ENCODE measurements at regions not wholly inside any gene's neighbourhood (a gene's known extent, or its start where the extent isn't known, plus 50 kb on each side); places are given as distances from the start of the nearest gene placed in this dataset.
"Not testable (repeated sequence)": the region's sequence is repeated elsewhere in the genome, so short reads cannot be mapped to it uniquely, and the experiment has no call there.

- ATAC-seq (ENCODE audit: low read depth in 2 of 2) = no peak
- no peaks in the 10 kb centered on the region for H3K27me3 Mint-ChIP-seq
- H3K9me3 Mint-ChIP-seq = peaks cover 0 to 10% (median 4%) of the 10 kb centered on the region in 7 donors
- H3K4me3 Mint-ChIP-seq = no peak overlapping the region
- H3K36me3 Mint-ChIP-seq = no peaks in the 10 kb centered on the region
- no peak for DNase-seq
- H3K4me1 Mint-ChIP-seq = no peaks in the 10 kb centered on the region
- no peak overlapping the region for H3K27ac Mint-ChIP-seq
Measured at GRCh38 chr10:57894361-57894760, 373.3 kb downstream of the IPMK start.

- no peaks in the 10 kb centered on the region for H3K27me3 Mint-ChIP-seq
- H3K4me1 Mint-ChIP-seq = no peaks in the 10 kb centered on the region
- peaks cover 0 to 10% (median 5%) of the 10 kb centered on the region in 7 donors for H3K9me3 Mint-ChIP-seq
- DNase-seq (no peak), ATAC-seq (ENCODE audit: low read depth in 2 of 2) (no peak)
- H3K36me3 Mint-ChIP-seq = no peaks in the 10 kb centered on the region
- no peak overlapping the region for H3K4me3 Mint-ChIP-seq
- H3K27ac Mint-ChIP-seq = no peak overlapping the region
Measured at GRCh38 chr10:57891201-57892006, 376.3 kb downstream of the IPMK start.

- H3K27ac Mint-ChIP-seq = no peak overlapping the region
- DNase-seq (no peak), ATAC-seq (ENCODE audit: low read depth in 2 of 2) (no peak)
- no peaks in the 10 kb centered on the region for H3K4me1 Mint-ChIP-seq
- H3K27me3 Mint-ChIP-seq = no peaks in the 10 kb centered on the region
- peaks cover 0 to 10% (median 5%) of the 10 kb centered on the region in 7 donors for H3K9me3 Mint-ChIP-seq
- H3K36me3 Mint-ChIP-seq = no peaks in the 10 kb centered on the region
- no peak overlapping the region for H3K4me3 Mint-ChIP-seq
Measured at GRCh38 chr10:57890691-57891090, 377.0 kb downstream of the IPMK start.

- not testable (repeated sequence) for H3K9me3 Mint-ChIP-seq; DNase-seq; ATAC-seq (ENCODE audit: low read depth in 2 of 2); H3K4me3 Mint-ChIP-seq; H3K4me1 Mint-ChIP-seq; H3K27ac Mint-ChIP-seq; H3K27me3 Mint-ChIP-seq; H3K36me3 Mint-ChIP-seq
Measured at GRCh38 chr10:57885618-57885968, 382.1 kb downstream of the IPMK start.

- H3K36me3 Mint-ChIP-seq = no peaks in the 10 kb centered on the region
- DNase-seq (no peak), ATAC-seq (ENCODE audit: low read depth in 2 of 2) (no peak)
- H3K4me1 Mint-ChIP-seq = no peaks in the 10 kb centered on the region
- H3K27me3 Mint-ChIP-seq = no peaks in the 10 kb centered on the region
- H3K9me3 Mint-ChIP-seq = peaks cover 0 to 8% (median 3%) of the 10 kb centered on the region in 7 donors
- no peak overlapping the region for H3K4me3 Mint-ChIP-seq
- H3K27ac Mint-ChIP-seq = no peak overlapping the region
Measured at GRCh38 chr10:57884965-57885617, 382.6 kb downstream of the IPMK start.

- Mint-ChIP-seq H3K4me1 (no peaks in the 10 kb centered on the region), H3K27me3 (no peaks in the 10 kb centered on the region), H3K27ac (no peak overlapping the region), H3K9me3 (peaks cover 0 to 8% (median 3%) of the 10 kb centered on the region in 7 donors), H3K36me3 (no peaks in the 10 kb centered on the region), H3K4me3 (no peak overlapping the region)
- ATAC-seq (ENCODE audit: low read depth in 2 of 2) (no peak), DNase-seq (no peak)
Measured at GRCh38 chr10:57884407-57884806, 383.3 kb downstream of the IPMK start.

- Mint-ChIP-seq H3K9me3 (peaks cover 0 to 3% (median 0%) of the 10 kb centered on the region in 7 donors), H3K27me3 (no peaks in the 10 kb centered on the region), H3K36me3 (no peaks in the 10 kb centered on the region), H3K4me3 (no peak overlapping the region), H3K4me1 (no peaks in the 10 kb centered on the region), H3K27ac (no peak overlapping the region)
- DNase-seq (no peak), ATAC-seq (ENCODE audit: low read depth in 2 of 2) (no peak)
Measured at GRCh38 chr10:57880446-57881227, 387.1 kb downstream of the IPMK start.

- Mint-ChIP-seq H3K36me3 (no peaks in the 10 kb centered on the region), H3K4me3 (no peak overlapping the region), H3K27ac (no peak overlapping the region), H3K27me3 (no peaks in the 10 kb centered on the region), H3K9me3 (peaks cover 0 to 3% (median 0%) of the 10 kb centered on the region in 7 donors), H3K4me1 (no peaks in the 10 kb centered on the region)
- ATAC-seq (ENCODE audit: low read depth in 2 of 2) (no peak), DNase-seq (no peak)
Measured at GRCh38 chr10:57874810-57875209, 392.9 kb downstream of the IPMK start.

- Mint-ChIP-seq H3K4me1 (no peaks in the 10 kb centered on the region), H3K4me3 (no peak overlapping the region), H3K9me3 (peaks cover 0 to 10% (median 0%) of the 10 kb centered on the region in 7 donors), H3K27ac (no peak overlapping the region), H3K27me3 (no peaks in the 10 kb centered on the region), H3K36me3 (no peaks in the 10 kb centered on the region)
- DNase-seq (no peak), ATAC-seq (ENCODE audit: low read depth in 2 of 2) (no peak)
Measured at GRCh38 chr10:57867241-57867640, 400.5 kb downstream of the IPMK start.

GRCh38 chr10:57864765-57865680 lies 402.7 kb downstream of the IPMK start:
- DNase-seq = no peak
- H3K36me3 Mint-ChIP-seq = no peaks in the 10 kb centered on the region
- H3K4me1 Mint-ChIP-seq = no peaks in the 10 kb centered on the region
- no peaks in the 10 kb centered on the region for H3K27me3 Mint-ChIP-seq
- no peak overlapping the region for H3K27ac Mint-ChIP-seq
- H3K9me3 Mint-ChIP-seq = peaks cover 0 to 9% (median 0%) of the 10 kb centered on the region in 7 donors
- ATAC-seq (ENCODE audit: low read depth in 2 of 2) = no peak
- no peak overlapping the region for H3K4me3 Mint-ChIP-seq

GRCh38 chr10:57849691-57850357 lies 417.9 kb downstream of the IPMK start:
- Mint-ChIP-seq H3K27me3 (peaks cover 0 to 3% (median 0%) of the 10 kb centered on the region in 3 donors), H3K4me1 (no peaks in the 10 kb centered on the region)

GRCh38 chr10:57846307-57847065 lies 421.2 kb downstream of the IPMK start:
- H3K27ac Mint-ChIP-seq = no peak overlapping the region
- H3K4me3 Mint-ChIP-seq = no peak overlapping the region
- ATAC-seq (ENCODE audit: low read depth in 2 of 2) (no peak), DNase-seq (no peak)
- H3K36me3 Mint-ChIP-seq = no peaks in the 10 kb centered on the region
- peaks cover 0 to 3% (median 0%) of the 10 kb centered on the region in 3 donors for H3K27me3 Mint-ChIP-seq
- H3K9me3 Mint-ChIP-seq = peaks cover 0 to under 1% (median 0%) of the 10 kb centered on the region in 7 donors
- H3K4me1 Mint-ChIP-seq = no peaks in the 10 kb centered on the region

More at GRCh38 chr10:57849691-57850357, 417.9 kb downstream of the IPMK start:
- ATAC-seq (ENCODE audit: low read depth in 2 of 2) (no peak), DNase-seq (no peak)
- Mint-ChIP-seq H3K9me3 (no peaks in the 10 kb centered on the region), H3K27ac (no peak overlapping the region), H3K4me3 (no peak overlapping the region), H3K36me3 (no peaks in the 10 kb centered on the region)

Data from naive B cell (primary cell).